H1 (cell line): ENCODE measurements at regions not wholly inside any gene's neighbourhood (a gene's known extent, or its start where the extent isn't known, plus 50 kb on each side); places are given as distances from the start of the nearest gene placed in this dataset.

ENCODE experiments used
- HDAC6 ChIP-seq: IDR thresholded peaks from one replicate; pipeline ENCODE4 v1.7.1; 2012; ENCODE audit warnings: low read depth, mild to moderate bottlenecking, inconsistent platforms, low read length, moderate library complexity
- JUN ChIP-seq: IDR thresholded peaks from 2 replicates; pipeline ENCODE4 v1.6.1; 2011; ENCODE audit warnings: low read depth, mild to moderate bottlenecking, improper control_type of control experiment, low read length
- JUND ChIP-seq: IDR thresholded peaks from 2 replicates; pipeline ENCODE4 v1.6.1; 2011; ENCODE audit warnings: mild to moderate bottlenecking, improper control_type of control experiment, low read length
- RFX5 ChIP-seq: IDR thresholded peaks from 2 replicates; pipeline ENCODE4 v1.6.1; 2011; ENCODE audit warnings: low read depth, low read length, improper control_type of control experiment, borderline replicate concordance
- YY1 ChIP-seq: IDR thresholded peaks from 2 replicates; pipeline ENCODE4 v1.6.1; 2011; ENCODE audit warnings: low read depth, mild to moderate bottlenecking, low read length
- ZNF274 ChIP-seq: IDR thresholded peaks from 2 replicates; pipeline ENCODE4 v1.7.0; 2012; ENCODE audit warnings: low read length, borderline replicate concordance; ENCODE audit errors: extremely low read depth
- TF ChIP-seq, protein P1 (sequence below): IDR thresholded peaks from 2 replicates; pipeline ENCODE4 v1.6.1; 2012; ENCODE audit warnings: inconsistent platforms
- TF ChIP-seq, protein P2 (sequence below): fragments of 300-600 bp; sonication (generic); IDR thresholded peaks from 2 replicates; pipeline ENCODE4 v1.7.1; 2012; ENCODE audit warnings: low read length, moderate library complexity, mild to moderate bottlenecking, inconsistent platforms; ENCODE audit not compliant: insufficient replicate concordance

DNA sequence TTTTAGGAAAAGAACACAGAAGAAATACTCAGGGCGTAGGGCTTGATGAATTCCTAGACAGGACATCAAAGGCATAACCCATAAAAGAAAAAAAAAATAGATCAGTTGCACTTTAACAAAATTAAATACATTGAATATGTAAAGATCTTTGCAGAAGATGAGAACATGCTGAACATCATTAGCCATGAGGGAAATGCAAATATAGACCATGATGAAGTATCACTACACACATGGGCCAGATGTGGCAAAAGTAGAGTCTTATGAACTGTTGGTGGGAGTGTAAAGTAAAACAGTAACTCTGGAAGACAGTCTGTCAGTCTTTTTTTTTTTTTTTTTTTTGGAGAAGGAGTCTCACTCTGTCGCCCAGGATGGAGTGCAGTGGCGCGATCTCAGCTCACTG is 246.7 kb upstream of the HSFY2 start (continued):
- TF ChIP-seq HDAC6: no peak
- TF ChIP-seq YY1: no peak
- no peak for TF ChIP-seq RFX5
- no peak for TF ChIP-seq ZNF274
- TF ChIP-seq JUN: no peak
- TF ChIP-seq, protein P1, sequence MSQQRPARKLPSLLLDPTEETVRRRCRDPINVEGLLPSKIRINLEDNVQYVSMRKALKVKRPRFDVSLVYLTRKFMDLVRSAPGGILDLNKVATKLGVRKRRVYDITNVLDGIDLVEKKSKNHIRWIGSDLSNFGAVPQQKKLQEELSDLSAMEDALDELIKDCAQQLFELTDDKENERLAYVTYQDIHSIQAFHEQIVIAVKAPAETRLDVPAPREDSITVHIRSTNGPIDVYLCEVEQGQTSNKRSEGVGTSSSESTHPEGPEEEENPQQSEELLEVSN: no peak
- no peak for TF ChIP-seq JUND
- TF ChIP-seq, protein P2, sequence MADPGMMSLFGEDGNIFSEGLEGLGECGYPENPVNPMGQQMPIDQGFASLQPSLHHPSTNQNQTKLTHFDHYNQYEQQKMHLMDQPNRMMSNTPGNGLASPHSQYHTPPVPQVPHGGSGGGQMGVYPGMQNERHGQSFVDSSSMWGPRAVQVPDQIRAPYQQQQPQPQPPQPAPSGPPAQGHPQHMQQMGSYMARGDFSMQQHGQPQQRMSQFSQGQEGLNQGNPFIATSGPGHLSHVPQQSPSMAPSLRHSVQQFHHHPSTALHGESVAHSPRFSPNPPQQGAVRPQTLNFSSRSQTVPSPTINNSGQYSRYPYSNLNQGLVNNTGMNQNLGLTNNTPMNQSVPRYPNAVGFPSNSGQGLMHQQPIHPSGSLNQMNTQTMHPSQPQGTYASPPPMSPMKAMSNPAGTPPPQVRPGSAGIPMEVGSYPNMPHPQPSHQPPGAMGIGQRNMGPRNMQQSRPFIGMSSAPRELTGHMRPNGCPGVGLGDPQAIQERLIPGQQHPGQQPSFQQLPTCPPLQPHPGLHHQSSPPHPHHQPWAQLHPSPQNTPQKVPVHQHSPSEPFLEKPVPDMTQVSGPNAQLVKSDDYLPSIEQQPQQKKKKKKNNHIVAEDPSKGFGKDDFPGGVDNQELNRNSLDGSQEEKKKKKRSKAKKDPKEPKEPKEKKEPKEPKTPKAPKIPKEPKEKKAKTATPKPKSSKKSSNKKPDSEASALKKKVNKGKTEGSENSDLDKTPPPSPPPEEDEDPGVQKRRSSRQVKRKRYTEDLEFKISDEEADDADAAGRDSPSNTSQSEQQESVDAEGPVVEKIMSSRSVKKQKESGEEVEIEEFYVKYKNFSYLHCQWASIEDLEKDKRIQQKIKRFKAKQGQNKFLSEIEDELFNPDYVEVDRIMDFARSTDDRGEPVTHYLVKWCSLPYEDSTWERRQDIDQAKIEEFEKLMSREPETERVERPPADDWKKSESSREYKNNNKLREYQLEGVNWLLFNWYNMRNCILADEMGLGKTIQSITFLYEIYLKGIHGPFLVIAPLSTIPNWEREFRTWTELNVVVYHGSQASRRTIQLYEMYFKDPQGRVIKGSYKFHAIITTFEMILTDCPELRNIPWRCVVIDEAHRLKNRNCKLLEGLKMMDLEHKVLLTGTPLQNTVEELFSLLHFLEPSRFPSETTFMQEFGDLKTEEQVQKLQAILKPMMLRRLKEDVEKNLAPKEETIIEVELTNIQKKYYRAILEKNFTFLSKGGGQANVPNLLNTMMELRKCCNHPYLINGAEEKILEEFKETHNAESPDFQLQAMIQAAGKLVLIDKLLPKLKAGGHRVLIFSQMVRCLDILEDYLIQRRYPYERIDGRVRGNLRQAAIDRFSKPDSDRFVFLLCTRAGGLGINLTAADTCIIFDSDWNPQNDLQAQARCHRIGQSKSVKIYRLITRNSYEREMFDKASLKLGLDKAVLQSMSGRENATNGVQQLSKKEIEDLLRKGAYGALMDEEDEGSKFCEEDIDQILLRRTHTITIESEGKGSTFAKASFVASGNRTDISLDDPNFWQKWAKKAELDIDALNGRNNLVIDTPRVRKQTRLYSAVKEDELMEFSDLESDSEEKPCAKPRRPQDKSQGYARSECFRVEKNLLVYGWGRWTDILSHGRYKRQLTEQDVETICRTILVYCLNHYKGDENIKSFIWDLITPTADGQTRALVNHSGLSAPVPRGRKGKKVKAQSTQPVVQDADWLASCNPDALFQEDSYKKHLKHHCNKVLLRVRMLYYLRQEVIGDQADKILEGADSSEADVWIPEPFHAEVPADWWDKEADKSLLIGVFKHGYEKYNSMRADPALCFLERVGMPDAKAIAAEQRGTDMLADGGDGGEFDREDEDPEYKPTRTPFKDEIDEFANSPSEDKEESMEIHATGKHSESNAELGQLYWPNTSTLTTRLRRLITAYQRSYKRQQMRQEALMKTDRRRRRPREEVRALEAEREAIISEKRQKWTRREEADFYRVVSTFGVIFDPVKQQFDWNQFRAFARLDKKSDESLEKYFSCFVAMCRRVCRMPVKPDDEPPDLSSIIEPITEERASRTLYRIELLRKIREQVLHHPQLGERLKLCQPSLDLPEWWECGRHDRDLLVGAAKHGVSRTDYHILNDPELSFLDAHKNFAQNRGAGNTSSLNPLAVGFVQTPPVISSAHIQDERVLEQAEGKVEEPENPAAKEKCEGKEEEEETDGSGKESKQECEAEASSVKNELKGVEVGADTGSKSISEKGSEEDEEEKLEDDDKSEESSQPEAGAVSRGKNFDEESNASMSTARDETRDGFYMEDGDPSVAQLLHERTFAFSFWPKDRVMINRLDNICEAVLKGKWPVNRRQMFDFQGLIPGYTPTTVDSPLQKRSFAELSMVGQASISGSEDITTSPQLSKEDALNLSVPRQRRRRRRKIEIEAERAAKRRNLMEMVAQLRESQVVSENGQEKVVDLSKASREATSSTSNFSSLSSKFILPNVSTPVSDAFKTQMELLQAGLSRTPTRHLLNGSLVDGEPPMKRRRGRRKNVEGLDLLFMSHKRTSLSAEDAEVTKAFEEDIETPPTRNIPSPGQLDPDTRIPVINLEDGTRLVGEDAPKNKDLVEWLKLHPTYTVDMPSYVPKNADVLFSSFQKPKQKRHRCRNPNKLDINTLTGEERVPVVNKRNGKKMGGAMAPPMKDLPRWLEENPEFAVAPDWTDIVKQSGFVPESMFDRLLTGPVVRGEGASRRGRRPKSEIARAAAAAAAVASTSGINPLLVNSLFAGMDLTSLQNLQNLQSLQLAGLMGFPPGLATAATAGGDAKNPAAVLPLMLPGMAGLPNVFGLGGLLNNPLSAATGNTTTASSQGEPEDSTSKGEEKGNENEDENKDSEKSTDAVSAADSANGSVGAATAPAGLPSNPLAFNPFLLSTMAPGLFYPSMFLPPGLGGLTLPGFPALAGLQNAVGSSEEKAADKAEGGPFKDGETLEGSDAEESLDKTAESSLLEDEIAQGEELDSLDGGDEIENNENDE: no peak
